Smooth muscle cell of the brain vasculature (primary cell): ENCODE measurements at regions not wholly inside any gene's neighbourhood (a gene's known extent, or its start where the extent isn't known, plus 50 kb on each side); places are given as distances from the start of the nearest gene placed in this dataset.
A peak's percentile ranks its signal among the peaks of the same experiment; 100 is the strongest.

ENCODE experiments used
- DNase-seq: peaks from one replicate; pipeline ENCODE4 v3.0.0-alpha.2; 2012; ENCODE audit warnings: low read depth, low spot score

- DNase-seq: peak; percentile 18
Observed at GRCh38 chr1:229059671-229060539, 211.0 kb upstream of the RAB4A start.

GRCh38 chr1:229062135-229062534, 208.8 kb upstream of the RAB4A start:
- DNase-seq: no peak

- DNase-seq: no peak
Observed at GRCh38 chr1:229063154-229063773, 207.6 kb upstream of the RAB4A start.

GRCh38 chr1:229064320-229065168, 206.4 kb upstream of the RAB4A start:
- DNase-seq: no peak

GRCh38 chr1:229065613-229066012, 205.3 kb upstream of the RAB4A start:
- no peak for DNase-seq

GRCh38 chr1:229066591-229066990, 204.3 kb upstream of the RAB4A start:
- no peak for DNase-seq

GRCh38 chr1:229067546-229067945, 203.4 kb upstream of the RAB4A start:
- DNase-seq: no peak

GRCh38 chr1:229068270-229068987, 202.5 kb upstream of the RAB4A start:
- DNase-seq: no peak

- no peak for DNase-seq
Observed at GRCh38 chr1:229069176-229069575, 201.7 kb upstream of the RAB4A start.

- no peak for DNase-seq
Observed at GRCh38 chr1:229070168-229070567, 200.7 kb upstream of the RAB4A start.

GRCh38 chr1:229073251-229073650, 197.7 kb upstream of the RAB4A start:
- no peak for DNase-seq

- no peak for DNase-seq
Observed at GRCh38 chr1:229075217-229075616, 195.7 kb upstream of the RAB4A start.

GRCh38 chr1:229075716-229076115, 195.2 kb upstream of the RAB4A start:
- DNase-seq: no peak

- no peak for DNase-seq
Observed at GRCh38 chr1:229076195-229076594, 194.7 kb upstream of the RAB4A start.

- no peak for DNase-seq
Observed at GRCh38 chr1:229079016-229079595, 191.8 kb upstream of the RAB4A start.

GRCh38 chr1:229080361-229080760, 190.6 kb upstream of the RAB4A start:
- no peak for DNase-seq

GRCh38 chr1:229085291-229085690, 185.6 kb upstream of the RAB4A start:
- no peak for DNase-seq

GRCh38 chr1:229086091-229086490, 184.8 kb upstream of the RAB4A start:
- DNase-seq: no peak

GRCh38 chr1:229086686-229087085, 184.2 kb upstream of the RAB4A start:
- no peak for DNase-seq

- no peak for DNase-seq
Observed at GRCh38 chr1:229087339-229087738, 183.6 kb upstream of the RAB4A start.

- DNase-seq: no peak
Observed at GRCh38 chr1:229087906-229088305, 183.0 kb upstream of the RAB4A start.
